ENCODE measurements at regions not wholly inside any gene's neighbourhood (a gene's known extent, or its start where the extent isn't known, plus 50 kb on each side); places are given as distances from the start of the nearest gene placed in this dataset.

- TF ChIP-seq POLR2AphosphoS5 (IDR thresholded peaks at IDR 0.05; ENCODE audit: borderline replicate concordance, low read depth, low read length) (no peak), EZH2 (IDR thresholded peaks at IDR 0.05) (no peak), FOXP2 (optimal IDR thresholded peaks at IDR 0.05; ENCODE audit: control extremely low read depth, extremely low read length, insufficient read depth) (no peak)
These were observed 91.5 kb upstream of the RGPD4 start for GRCh38 chr2:107735201-107735600.
